NT2/D1 (cell line): ENCODE measurements at regions not wholly inside any gene's neighbourhood (a gene's known extent, or its start where the extent isn't known, plus 50 kb on each side); places are given as distances from the start of the nearest gene placed in this dataset.

Experiments used
- YY1 ChIP-seq: IDR thresholded peaks from 2 replicates; pipeline ENCODE4 v1.6.1; 2011; ENCODE audit not compliant: insufficient read length, insufficient read depth
- ZNF274 ChIP-seq: IDR thresholded peaks from 2 replicates; pipeline ENCODE4 v1.6.1; 2011; ENCODE audit warnings: mild to moderate bottlenecking, low read depth, low read length

GRCh38 chr1:4871373-4871772, 217.0 kb downstream of the AJAP1 start:
- TF ChIP-seq YY1 (no peak), ZNF274 (no peak)
